ENCODE measurements at regions not wholly inside any gene's neighbourhood (a gene's known extent, or its start where the extent isn't known, plus 50 kb on each side); places are given as distances from the start of the nearest gene placed in this dataset.

DNA sequence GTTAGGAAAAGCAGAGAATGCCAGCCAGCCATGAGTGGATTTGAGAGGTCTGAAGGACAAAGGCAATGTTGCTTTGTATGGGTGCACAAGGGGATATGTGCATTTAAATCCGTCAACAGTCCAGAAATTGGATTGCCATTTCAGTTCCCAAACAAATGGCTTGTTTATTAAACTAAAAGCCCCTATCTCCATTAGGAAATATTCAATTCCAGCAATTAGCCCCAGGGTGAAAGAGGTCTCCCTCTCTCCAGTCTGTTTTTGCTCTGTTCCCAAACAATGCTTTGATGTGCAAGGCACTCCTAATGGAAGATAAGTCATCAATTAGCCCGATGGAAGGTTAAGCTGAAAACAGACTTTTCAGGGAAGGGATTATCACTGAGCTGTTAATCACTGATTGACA is 101.3 kb downstream of the C9orf152 start:
- Mint-ChIP-seq H3K36me3 (ENCODE audit: insufficient read depth, unreplicated experiment) (no peaks in the 10 kb centered on the region), H3K27me3 (ENCODE audit: unreplicated experiment) (no peaks in the 10 kb centered on the region), H3K27ac (ENCODE audit: unreplicated experiment) (no peak overlapping the region), H3K4me3 (ENCODE audit: low read depth, unreplicated experiment) (no peak overlapping the region), H3K4me1 (ENCODE audit: low read depth, unreplicated experiment) (no peaks in the 10 kb centered on the region), H3K9me3 (ENCODE audit: low read depth, unreplicated experiment) (no peaks in the 10 kb centered on the region)
- TF ChIP-seq, protein P1, sequence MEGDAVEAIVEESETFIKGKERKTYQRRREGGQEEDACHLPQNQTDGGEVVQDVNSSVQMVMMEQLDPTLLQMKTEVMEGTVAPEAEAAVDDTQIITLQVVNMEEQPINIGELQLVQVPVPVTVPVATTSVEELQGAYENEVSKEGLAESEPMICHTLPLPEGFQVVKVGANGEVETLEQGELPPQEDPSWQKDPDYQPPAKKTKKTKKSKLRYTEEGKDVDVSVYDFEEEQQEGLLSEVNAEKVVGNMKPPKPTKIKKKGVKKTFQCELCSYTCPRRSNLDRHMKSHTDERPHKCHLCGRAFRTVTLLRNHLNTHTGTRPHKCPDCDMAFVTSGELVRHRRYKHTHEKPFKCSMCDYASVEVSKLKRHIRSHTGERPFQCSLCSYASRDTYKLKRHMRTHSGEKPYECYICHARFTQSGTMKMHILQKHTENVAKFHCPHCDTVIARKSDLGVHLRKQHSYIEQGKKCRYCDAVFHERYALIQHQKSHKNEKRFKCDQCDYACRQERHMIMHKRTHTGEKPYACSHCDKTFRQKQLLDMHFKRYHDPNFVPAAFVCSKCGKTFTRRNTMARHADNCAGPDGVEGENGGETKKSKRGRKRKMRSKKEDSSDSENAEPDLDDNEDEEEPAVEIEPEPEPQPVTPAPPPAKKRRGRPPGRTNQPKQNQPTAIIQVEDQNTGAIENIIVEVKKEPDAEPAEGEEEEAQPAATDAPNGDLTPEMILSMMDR (IDR thresholded peaks at IDR 0.05; ENCODE audit: unreplicated experiment), result no peak
- CTCF ChIA-PET, result no interaction called here
- no TSS peak for BruUV-seq (replicated peaks)
- intact Hi-C loops (cut with micrococcal nuclease; ENCODE audit: unreplicated experiment), result no loop called here
- DNase-seq, result no peak

GRCh38 chr9:110109333-110110092 is 98.4 kb downstream of the C9orf152 start:
- no peak overlapping the region for H3K27ac Mint-ChIP-seq (ENCODE audit: unreplicated experiment)
- BruUV-seq (replicated peaks), result no TSS peak
- no peaks in the 10 kb centered on the region for H3K9me3 Mint-ChIP-seq (ENCODE audit: low read depth, unreplicated experiment)
- H3K4me1 Mint-ChIP-seq (ENCODE audit: low read depth, unreplicated experiment), result no peaks in the 10 kb centered on the region
- DNase-seq, result no peak
- intact Hi-C loops (cut with micrococcal nuclease; ENCODE audit: unreplicated experiment), result no loop called here
- H3K27me3 Mint-ChIP-seq (ENCODE audit: unreplicated experiment), result no peaks in the 10 kb centered on the region
- CTCF ChIA-PET, result no interaction called here
- TF ChIP-seq, protein P1 (IDR thresholded peaks at IDR 0.05; ENCODE audit: unreplicated experiment), result no peak
- no peak overlapping the region for H3K4me3 Mint-ChIP-seq (ENCODE audit: low read depth, unreplicated experiment)
- H3K36me3 Mint-ChIP-seq (ENCODE audit: insufficient read depth, unreplicated experiment), result no peaks in the 10 kb centered on the region

DNA sequence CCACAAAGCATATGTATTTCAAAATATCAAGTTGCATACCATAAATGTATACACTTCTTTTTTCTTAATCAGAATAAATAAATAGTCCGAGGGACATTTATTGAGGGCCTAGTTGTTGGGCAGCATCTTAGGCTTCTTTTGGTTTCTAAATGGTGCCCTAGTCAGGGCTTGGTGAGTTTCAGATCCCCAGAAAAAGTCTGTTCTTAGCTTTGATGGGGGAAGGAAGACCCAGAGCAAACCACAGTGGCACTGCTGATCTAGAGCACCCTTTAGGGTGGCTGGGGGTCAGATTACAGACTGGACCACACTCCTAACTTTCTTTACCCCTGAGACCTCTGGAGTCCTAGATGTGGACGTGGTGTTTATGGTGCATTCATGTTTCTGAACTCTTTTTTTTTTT is 97.8 kb downstream of the C9orf152 start:
- TF ChIP-seq, protein P1 (IDR thresholded peaks at IDR 0.05; ENCODE audit: unreplicated experiment), result no peak
- DNase-seq, result no peak
- Mint-ChIP-seq H3K27me3 (ENCODE audit: unreplicated experiment) (no peaks in the 10 kb centered on the region), H3K27ac (ENCODE audit: unreplicated experiment) (no peak overlapping the region), H3K4me3 (ENCODE audit: low read depth, unreplicated experiment) (no peak overlapping the region), H3K9me3 (ENCODE audit: low read depth, unreplicated experiment) (no peaks in the 10 kb centered on the region), H3K4me1 (ENCODE audit: low read depth, unreplicated experiment) (no peaks in the 10 kb centered on the region), H3K36me3 (ENCODE audit: insufficient read depth, unreplicated experiment) (no peaks in the 10 kb centered on the region)
- intact Hi-C loops (cut with micrococcal nuclease; ENCODE audit: unreplicated experiment), result no loop called here
- CTCF ChIA-PET, result no interaction called here
- BruUV-seq (replicated peaks), result no TSS peak

DNA sequence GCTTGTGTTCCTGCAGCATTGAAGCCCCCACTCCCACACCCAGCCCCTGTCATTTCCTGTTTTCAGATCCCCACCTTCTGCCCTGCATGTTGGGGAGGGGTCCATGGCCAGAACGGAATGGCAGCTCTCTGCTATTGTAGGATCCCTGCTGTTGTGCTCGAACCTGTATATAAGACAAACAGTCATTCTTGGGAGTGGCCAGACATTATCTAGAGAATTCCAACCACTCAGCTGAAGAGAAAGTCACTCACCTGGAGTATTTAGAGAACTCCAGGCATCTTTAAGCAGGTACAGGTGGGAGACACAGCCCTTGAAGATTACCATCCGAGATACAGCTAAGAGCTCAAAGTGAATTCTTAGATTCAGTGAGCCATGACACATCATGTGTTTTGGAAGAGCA is 96.1 kb downstream of the C9orf152 start:
- CTCF ChIA-PET, result interaction anchor here (0.6 kb wide), 1 partner anchor 13 kb away, joined by 3 read pairs; no protein-coding TSS in a partner anchor
- H3K27ac Mint-ChIP-seq (ENCODE audit: unreplicated experiment), result no peak overlapping the region
- TF ChIP-seq, protein P1 (IDR thresholded peaks at IDR 0.05; ENCODE audit: unreplicated experiment), result no peak
- no peak for DNase-seq
- no peaks in the 10 kb centered on the region for H3K4me1 Mint-ChIP-seq (ENCODE audit: low read depth, unreplicated experiment)
- no peaks in the 10 kb centered on the region for H3K36me3 Mint-ChIP-seq (ENCODE audit: insufficient read depth, unreplicated experiment)
- H3K9me3 Mint-ChIP-seq (ENCODE audit: low read depth, unreplicated experiment), result no peaks in the 10 kb centered on the region
- no TSS peak for BruUV-seq (replicated peaks)
- no peak overlapping the region for H3K4me3 Mint-ChIP-seq (ENCODE audit: low read depth, unreplicated experiment)
- no peaks in the 10 kb centered on the region for H3K27me3 Mint-ChIP-seq (ENCODE audit: unreplicated experiment)
- intact Hi-C loops (cut with micrococcal nuclease; ENCODE audit: unreplicated experiment), result no loop called here
